Prostate gland (tissue), 2 donors: ENCODE measurements at regions not wholly inside any gene's neighbourhood (a gene's known extent, or its start where the extent isn't known, plus 50 kb on each side); places are given as distances from the start of the nearest gene placed in this dataset.

Experiments used
- CTCF ChIP-seq, 4 experiments: fragments of 200-600 bp in 2 of 4; fragments of 450-650 bp in 2 of 4; sonication (generic) in 2 of 4; IDR thresholded peaks; 1 replicate in 3 of 4; 2 replicates in 1 of 4; pipeline ENCODE4 v1.5.1; 2016 to 2019; ENCODE audit warnings: antibody characterized with exemption in 4 of 4, mild to moderate bottlenecking in 2 of 4, moderate library complexity in 2 of 4
- POLR2A ChIP-seq: fragments of 450-650 bp; IDR thresholded peaks from one replicate; pipeline ENCODE4 v1.6.1; 2016; ENCODE audit warnings: antibody characterized with exemption, mild to moderate bottlenecking

GRCh38 chr6:14443629-14444268, 326.2 kb downstream of the CD83 start:
- no peak for TF ChIP-seq CTCF (IDR thresholded peaks at IDR 0.05)
- TF ChIP-seq POLR2A = no peak
